ENCODE measurements at regions not wholly inside any gene's neighbourhood (a gene's known extent, or its start where the extent isn't known, plus 50 kb on each side); places are given as distances from the start of the nearest gene placed in this dataset.
"Not testable (repeated sequence)": the region's sequence is repeated elsewhere in the genome, so short reads cannot be mapped to it uniquely, and the experiment has no call there.

DNA sequence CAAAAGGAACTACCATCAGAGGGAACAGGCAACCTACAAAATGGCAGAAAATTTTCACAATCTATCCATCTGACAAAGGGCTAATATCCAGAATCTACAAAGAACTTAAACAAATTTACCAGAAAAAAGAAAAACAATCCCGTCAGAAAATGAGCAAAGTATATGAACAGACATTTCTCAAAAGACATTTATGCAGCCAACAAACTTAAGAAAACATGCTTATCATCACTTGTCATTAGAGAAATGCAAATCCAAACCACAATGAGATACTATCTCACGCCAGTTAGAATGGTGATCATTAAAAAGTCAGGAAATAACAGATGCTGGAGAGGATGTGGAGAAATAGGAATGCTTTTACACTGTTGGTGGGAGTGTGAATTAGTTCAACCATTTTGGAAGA, 516.2 kb downstream of the NFIB start:
- TF ChIP-seq, protein P1, sequence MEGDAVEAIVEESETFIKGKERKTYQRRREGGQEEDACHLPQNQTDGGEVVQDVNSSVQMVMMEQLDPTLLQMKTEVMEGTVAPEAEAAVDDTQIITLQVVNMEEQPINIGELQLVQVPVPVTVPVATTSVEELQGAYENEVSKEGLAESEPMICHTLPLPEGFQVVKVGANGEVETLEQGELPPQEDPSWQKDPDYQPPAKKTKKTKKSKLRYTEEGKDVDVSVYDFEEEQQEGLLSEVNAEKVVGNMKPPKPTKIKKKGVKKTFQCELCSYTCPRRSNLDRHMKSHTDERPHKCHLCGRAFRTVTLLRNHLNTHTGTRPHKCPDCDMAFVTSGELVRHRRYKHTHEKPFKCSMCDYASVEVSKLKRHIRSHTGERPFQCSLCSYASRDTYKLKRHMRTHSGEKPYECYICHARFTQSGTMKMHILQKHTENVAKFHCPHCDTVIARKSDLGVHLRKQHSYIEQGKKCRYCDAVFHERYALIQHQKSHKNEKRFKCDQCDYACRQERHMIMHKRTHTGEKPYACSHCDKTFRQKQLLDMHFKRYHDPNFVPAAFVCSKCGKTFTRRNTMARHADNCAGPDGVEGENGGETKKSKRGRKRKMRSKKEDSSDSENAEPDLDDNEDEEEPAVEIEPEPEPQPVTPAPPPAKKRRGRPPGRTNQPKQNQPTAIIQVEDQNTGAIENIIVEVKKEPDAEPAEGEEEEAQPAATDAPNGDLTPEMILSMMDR (conservative IDR thresholded peaks at IDR 0.05 in 1 of 2, IDR thresholded peaks at IDR 0.05 in 1 of 2; ENCODE audit: low read depth in 1 of 2, low read length in 2 of 2), result not testable (repeated sequence)
- TF ChIP-seq EZH2 (IDR thresholded peaks at IDR 0.05; ENCODE audit: low read length, missing control alignments), result not testable (repeated sequence)
